Nephron (organoid): ENCODE measurements at regions not wholly inside any gene's neighbourhood (a gene's known extent, or its start where the extent isn't known, plus 50 kb on each side); places are given as distances from the start of the nearest gene placed in this dataset.

Experiments
- H3K27ac Mint-ChIP-seq, 3 experiments: 2 replicates each; pipeline ENCODE4 v1.8.0; 2020; ENCODE audit warnings: mixed read lengths in 3 of 3, mild to moderate bottlenecking in 2 of 3, moderate library complexity in 1 of 3
- H3K27me3 Mint-ChIP-seq: 2 replicates; pipeline ENCODE4 v1.8.0; 2021; ENCODE audit warnings: low read depth, mild to moderate bottlenecking, moderate library complexity, mixed read lengths
- H3K36me3 Mint-ChIP-seq: 2 replicates; pipeline ENCODE4 v1.8.0; 2020; ENCODE audit warnings: low read depth, mixed read lengths
- H3K4me1 Mint-ChIP-seq: 2 replicates; pipeline ENCODE4 v1.8.0; 2020; ENCODE audit warnings: mixed read lengths
- H3K4me3 Mint-ChIP-seq, 3 experiments: 2 replicates each; pipeline ENCODE4 v1.8.0; 2020; ENCODE audit warnings: mild to moderate bottlenecking in 3 of 3, mixed read lengths in 3 of 3, moderate library complexity in 2 of 3
- H3K9me3 Mint-ChIP-seq: 2 replicates; pipeline ENCODE4 v1.8.0; 2020; ENCODE audit warnings: mixed read lengths
- CTCF ChIP-seq, 3 experiments: fragments of 200-600 bp; sonication (generic); IDR thresholded peaks; one replicate each; pipeline ENCODE4 v1.5.0; 2021; ENCODE audit warnings: antibody characterized with exemption in 3 of 3; ENCODE audit not compliant: unreplicated experiment in 3 of 3

DNA sequence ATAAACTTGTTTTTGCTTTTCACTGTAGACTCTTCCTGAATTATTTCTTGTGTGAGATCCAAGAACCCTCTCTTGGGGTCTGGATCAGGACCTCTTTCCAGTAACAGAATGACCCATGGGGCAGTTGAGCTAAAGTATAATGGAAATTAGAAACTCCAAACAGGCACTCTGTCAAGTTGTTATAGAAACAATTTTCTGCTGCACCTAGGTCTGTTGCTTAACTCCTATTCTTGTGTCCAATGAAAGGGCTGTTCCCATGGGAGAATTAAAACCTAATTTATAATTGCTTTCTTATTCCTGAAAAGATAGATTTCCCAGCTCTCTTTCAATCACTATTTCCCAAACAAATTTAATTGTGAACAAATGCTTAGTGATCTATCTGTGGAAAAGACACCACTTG is 1341.3 kb upstream of the PIK3C3 start:
- Mint-ChIP-seq H3K9me3 (no peaks in the 10 kb centered on the region), H3K27me3 (no peaks in the 10 kb centered on the region), H3K4me1 (no peaks in the 10 kb centered on the region), H3K27ac (no peak overlapping the region), H3K4me3 (no peak overlapping the region), H3K36me3 (no peaks in the 10 kb centered on the region)
- TF ChIP-seq CTCF (IDR thresholded peaks at IDR 0.05; ENCODE audit: unreplicated experiment in 3 of 3), result no peak

GRCh38 chr18:40612356-40612755 is 1342.7 kb upstream of the PIK3C3 start:
- TF ChIP-seq CTCF (IDR thresholded peaks at IDR 0.05; ENCODE audit: unreplicated experiment in 3 of 3), result no peak
- H3K4me1 Mint-ChIP-seq, result peaks cover 8% of the 10 kb centered on the region
- no peak overlapping the region for H3K27ac Mint-ChIP-seq
- H3K27me3 Mint-ChIP-seq, result no peaks in the 10 kb centered on the region
- no peaks in the 10 kb centered on the region for H3K9me3 Mint-ChIP-seq
- no peak overlapping the region for H3K4me3 Mint-ChIP-seq
- H3K36me3 Mint-ChIP-seq, result no peaks in the 10 kb centered on the region

DNA sequence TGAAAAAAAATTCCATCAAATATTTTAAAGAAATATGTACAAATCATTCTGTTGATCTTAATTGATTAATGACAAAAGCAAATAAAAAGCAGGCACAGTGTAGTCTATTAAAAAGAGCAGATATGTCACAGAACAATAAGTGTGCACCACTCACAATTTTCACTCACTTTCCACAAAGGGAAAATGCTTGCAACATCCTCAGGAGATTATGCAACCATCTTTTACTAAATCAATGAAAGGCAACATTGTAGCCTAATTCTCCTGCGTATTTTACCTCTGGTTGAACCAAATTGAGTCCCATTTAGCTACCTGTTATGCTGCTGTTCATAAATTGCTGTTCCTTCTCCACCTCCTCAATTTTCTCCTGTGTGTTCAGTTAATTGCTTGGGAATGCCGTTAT is 1346.8 kb upstream of the PIK3C3 start:
- H3K27ac Mint-ChIP-seq, result peak overlapping the region; percentile 13 to 54 (median 29)
- H3K4me1 Mint-ChIP-seq, result peaks cover 12% of the 10 kb centered on the region
- no peaks in the 10 kb centered on the region for H3K36me3 Mint-ChIP-seq
- H3K9me3 Mint-ChIP-seq, result no peaks in the 10 kb centered on the region
- TF ChIP-seq CTCF (IDR thresholded peaks at IDR 0.05; ENCODE audit: unreplicated experiment in 3 of 3), result no peak
- H3K4me3 Mint-ChIP-seq, result no peak overlapping the region
- H3K27me3 Mint-ChIP-seq, result no peaks in the 10 kb centered on the region

GRCh38 chr18:40607542-40608148 is 1347.4 kb upstream of the PIK3C3 start:
- Mint-ChIP-seq H3K9me3 (no peaks in the 10 kb centered on the region), H3K4me1 (peaks cover 12% of the 10 kb centered on the region), H3K27me3 (no peaks in the 10 kb centered on the region), H3K4me3 (no peak overlapping the region), H3K36me3 (no peaks in the 10 kb centered on the region), H3K27ac (peak overlapping the region; percentile 13 to 54 (median 29))
- TF ChIP-seq CTCF (IDR thresholded peaks at IDR 0.05; ENCODE audit: unreplicated experiment in 3 of 3), result no peak

- TF ChIP-seq CTCF (IDR thresholded peaks at IDR 0.05; ENCODE audit: unreplicated experiment in 3 of 3), result no peak
- peaks cover 12% of the 10 kb centered on the region for H3K4me1 Mint-ChIP-seq
- no peaks in the 10 kb centered on the region for H3K36me3 Mint-ChIP-seq
- no peaks in the 10 kb centered on the region for H3K27me3 Mint-ChIP-seq
- no peaks in the 10 kb centered on the region for H3K9me3 Mint-ChIP-seq
- H3K4me3 Mint-ChIP-seq, result no peak overlapping the region
- no peak overlapping the region for H3K27ac Mint-ChIP-seq
These were observed 1348.0 kb upstream of the PIK3C3 start for GRCh38 chr18:40606996-40607395.

DNA sequence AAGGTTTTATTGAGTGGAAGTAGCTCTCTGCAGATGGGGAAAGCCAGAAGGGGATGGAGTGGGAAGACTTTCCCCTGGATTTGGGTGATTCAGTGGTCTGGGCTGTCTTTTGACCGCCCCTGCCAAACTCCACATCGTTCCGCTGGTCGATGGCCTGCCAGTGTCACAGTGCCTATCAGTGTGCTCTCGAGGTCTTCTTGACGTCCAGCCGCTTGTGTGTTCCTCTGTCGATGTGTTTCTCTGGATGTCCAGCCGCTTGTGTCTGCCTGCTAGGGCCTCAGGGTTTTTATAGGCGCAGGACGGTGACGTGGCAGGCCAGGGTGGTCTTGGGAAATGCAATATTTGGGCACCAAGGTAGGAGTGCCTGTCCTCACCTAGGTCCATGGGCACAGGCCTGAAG is 1371.4 kb upstream of the PIK3C3 start:
- TF ChIP-seq CTCF (IDR thresholded peaks at IDR 0.05; ENCODE audit: unreplicated experiment in 3 of 3), result no peak
- H3K27me3 Mint-ChIP-seq, result no peaks in the 10 kb centered on the region
- peaks cover 9% of the 10 kb centered on the region for H3K9me3 Mint-ChIP-seq
- no peaks in the 10 kb centered on the region for H3K4me1 Mint-ChIP-seq
- H3K4me3 Mint-ChIP-seq, result no peak overlapping the region
- no peaks in the 10 kb centered on the region for H3K36me3 Mint-ChIP-seq
- no peak overlapping the region for H3K27ac Mint-ChIP-seq
